WERI-Rb-1 (cell line): ENCODE measurements at regions not wholly inside any gene's neighbourhood (a gene's known extent, or its start where the extent isn't known, plus 50 kb on each side); places are given as distances from the start of the nearest gene placed in this dataset.
"Not testable (repeated sequence)": the region's sequence is repeated elsewhere in the genome, so short reads cannot be mapped to it uniquely, and the experiment has no call there.

Experiments used
- DNase-seq: peaks from one replicate; pipeline ENCODE4 v3.0.0-alpha.2; 2020
- H3K27ac ChIP-seq: fragments of 250-450 bp; sonication (Bioruptor Pico); 2 replicates; pipeline ENCODE4 v1.5.1; 2020; ENCODE audit warnings: mild to moderate bottlenecking, moderate library complexity
- H3K27me3 ChIP-seq: fragments of 250-450 bp; sonication (Bioruptor Pico); 2 replicates; pipeline ENCODE4 v1.5.1; 2021; ENCODE audit warnings: mild to moderate bottlenecking, low read depth, moderate library complexity; ENCODE audit not compliant: insufficient read depth, severe bottlenecking
- H3K36me3 ChIP-seq: fragments of 250-450 bp; sonication (Bioruptor Pico); 2 replicates; pipeline ENCODE4 v1.5.1; 2020; ENCODE audit warnings: mild to moderate bottlenecking, moderate library complexity
- H3K4me3 ChIP-seq: 2 replicates; pipeline ENCODE4 v1.5.1; 2011; ENCODE audit warnings: low read depth, mild to moderate bottlenecking, control low read depth, low read length
- H3K9me3 ChIP-seq: fragments of 250-450 bp; sonication (Bioruptor Pico); 2 replicates; pipeline ENCODE4 v1.5.1; 2021; ENCODE audit warnings: mild to moderate bottlenecking, moderate library complexity; ENCODE audit not compliant: severe bottlenecking
- TF ChIP-seq, protein P1 (sequence below): IDR thresholded peaks from 2 replicates; pipeline ENCODE4 v1.5.1; 2011; ENCODE audit warnings: low read depth, mild to moderate bottlenecking, control low read depth, inconsistent platforms, low read length

GRCh38 chr7:142520885-142521284 lies 228.4 kb upstream of the PRSS1 start:
- not testable (repeated sequence) for H3K36me3 ChIP-seq, H3K9me3 ChIP-seq, H3K4me3 ChIP-seq, H3K27ac ChIP-seq, H3K27me3 ChIP-seq
- DNase-seq: peak; percentile 32
- TF ChIP-seq, protein P1, sequence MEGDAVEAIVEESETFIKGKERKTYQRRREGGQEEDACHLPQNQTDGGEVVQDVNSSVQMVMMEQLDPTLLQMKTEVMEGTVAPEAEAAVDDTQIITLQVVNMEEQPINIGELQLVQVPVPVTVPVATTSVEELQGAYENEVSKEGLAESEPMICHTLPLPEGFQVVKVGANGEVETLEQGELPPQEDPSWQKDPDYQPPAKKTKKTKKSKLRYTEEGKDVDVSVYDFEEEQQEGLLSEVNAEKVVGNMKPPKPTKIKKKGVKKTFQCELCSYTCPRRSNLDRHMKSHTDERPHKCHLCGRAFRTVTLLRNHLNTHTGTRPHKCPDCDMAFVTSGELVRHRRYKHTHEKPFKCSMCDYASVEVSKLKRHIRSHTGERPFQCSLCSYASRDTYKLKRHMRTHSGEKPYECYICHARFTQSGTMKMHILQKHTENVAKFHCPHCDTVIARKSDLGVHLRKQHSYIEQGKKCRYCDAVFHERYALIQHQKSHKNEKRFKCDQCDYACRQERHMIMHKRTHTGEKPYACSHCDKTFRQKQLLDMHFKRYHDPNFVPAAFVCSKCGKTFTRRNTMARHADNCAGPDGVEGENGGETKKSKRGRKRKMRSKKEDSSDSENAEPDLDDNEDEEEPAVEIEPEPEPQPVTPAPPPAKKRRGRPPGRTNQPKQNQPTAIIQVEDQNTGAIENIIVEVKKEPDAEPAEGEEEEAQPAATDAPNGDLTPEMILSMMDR: peak; percentile 58

DNA sequence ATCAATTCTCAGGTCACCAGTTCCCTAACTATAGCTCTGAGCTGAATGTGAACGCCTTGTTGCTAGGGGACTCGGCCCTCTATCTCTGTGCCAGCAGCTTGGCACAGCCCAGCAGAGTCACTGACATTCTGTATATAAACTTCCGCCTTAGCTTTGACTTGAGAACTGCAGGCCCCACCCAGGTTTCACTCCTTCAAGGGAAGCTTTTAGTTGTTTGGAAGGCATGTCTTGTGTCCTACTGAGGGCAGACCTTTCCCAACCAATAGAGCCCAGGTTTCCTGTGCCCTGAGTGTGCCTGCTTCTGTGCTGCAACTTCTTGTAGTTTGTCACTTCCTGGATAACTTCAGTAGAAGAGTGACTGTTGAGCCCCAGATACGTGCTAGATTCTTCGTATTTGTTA lies 228.8 kb upstream of the PRSS1 start:
- H3K27ac ChIP-seq: peak overlapping the region; percentile 52
- not testable (repeated sequence) for H3K36me3 ChIP-seq, DNase-seq, H3K9me3 ChIP-seq, H3K4me3 ChIP-seq, H3K27me3 ChIP-seq

DNA sequence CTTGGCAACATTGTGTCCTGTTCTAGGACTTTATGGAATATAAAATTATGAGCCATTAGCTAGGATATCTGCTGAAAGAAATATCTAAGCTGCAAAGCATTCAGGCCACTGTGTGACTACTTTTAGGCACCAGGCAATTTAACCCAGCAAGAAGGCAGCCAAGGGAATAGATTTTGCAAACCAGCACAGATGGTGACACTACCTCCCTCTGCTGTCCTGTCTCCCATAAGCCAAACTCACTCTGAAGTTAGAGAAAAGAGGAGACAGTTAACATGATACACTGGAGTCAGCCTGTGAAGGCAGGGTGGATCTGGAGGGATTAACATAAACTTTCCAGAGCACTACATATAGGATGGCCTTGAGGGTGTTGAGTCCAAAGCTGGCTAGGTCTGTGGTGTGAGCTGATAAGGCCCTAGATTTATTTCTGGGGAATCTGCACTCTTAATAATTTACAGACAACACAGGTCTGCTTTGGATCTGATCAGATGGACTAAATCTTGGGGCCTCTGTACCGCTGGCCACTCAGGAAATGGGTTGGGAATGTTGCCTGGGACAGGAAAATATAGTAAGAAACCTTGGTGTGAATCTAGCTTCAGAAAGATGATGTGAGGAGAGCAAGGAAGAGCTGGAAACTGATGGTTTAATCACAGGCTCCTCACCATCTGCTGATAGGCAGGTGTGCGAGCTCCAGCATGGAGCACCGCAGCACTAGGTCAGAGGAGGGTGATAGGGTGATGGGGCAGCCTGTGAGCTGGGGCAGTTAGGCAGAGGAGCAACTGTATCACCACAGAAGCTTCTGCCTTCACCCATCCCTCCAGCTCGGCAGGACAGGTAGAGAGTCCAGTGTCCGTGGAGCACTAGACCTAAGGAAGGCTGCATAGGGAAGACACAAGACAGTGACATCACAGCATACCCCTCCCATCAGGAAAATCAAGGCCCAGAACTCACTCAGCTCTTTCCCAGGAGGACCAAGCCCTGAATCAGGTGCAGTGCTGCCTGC lies 229.9 kb upstream of the PRSS1 start:
- TF ChIP-seq, protein P1: peak; percentile 32; the same call in 1 of the 2 replicates
- peak; percentile 56 for DNase-seq

GRCh38 chr7:142516038-142516501 lies 233.2 kb upstream of the PRSS1 start:
- Histone ChIP-seq H3K27ac (no peak overlapping the region), H3K4me3 (no peak overlapping the region), H3K27me3 (no peaks in the 10 kb centered on the region), H3K9me3 (no peaks in the 10 kb centered on the region), H3K36me3 (no peaks in the 10 kb centered on the region)
- TF ChIP-seq, protein P1: peak; percentile 60
- peak; percentile 53 for DNase-seq

More for the DNA sequence above, 229.9 kb upstream of the PRSS1 start:
- Histone ChIP-seq H3K4me3 (no peak overlapping the region), H3K9me3 (no peaks in the 10 kb centered on the region), H3K27ac (peak overlapping the region; percentile 52), H3K27me3 (no peaks in the 10 kb centered on the region), H3K36me3 (no peaks in the 10 kb centered on the region)

DNA sequence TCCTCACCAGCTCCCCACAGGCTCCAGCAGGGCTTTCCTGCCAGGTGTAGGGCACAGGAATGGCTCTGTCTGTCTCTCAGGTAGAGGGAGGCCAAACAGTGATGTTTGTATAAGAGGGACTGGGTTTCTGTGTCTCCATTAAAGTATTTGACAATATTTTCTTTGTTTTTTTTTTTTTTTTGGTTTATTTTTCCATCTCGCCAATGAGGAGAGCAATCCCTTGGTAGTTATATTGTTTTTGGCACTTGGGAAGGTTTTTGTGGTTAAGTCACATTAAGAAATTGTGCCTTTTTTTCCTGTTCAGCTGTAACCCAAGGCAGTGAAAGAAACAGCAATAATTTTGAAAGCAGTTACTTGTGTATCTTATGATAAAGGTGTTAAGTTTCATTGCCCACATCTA lies 234.6 kb upstream of the PRSS1 start:
- H3K36me3 ChIP-seq, H3K27me3 ChIP-seq, H3K9me3 ChIP-seq, H3K4me3 ChIP-seq, H3K27ac ChIP-seq, DNase-seq: not testable (repeated sequence)

GRCh38 chr7:142513178-142513955 lies 235.9 kb upstream of the PRSS1 start:
- TF ChIP-seq, protein P1: no peak
- no peak overlapping the region for H3K27ac ChIP-seq
- no peaks in the 10 kb centered on the region for H3K9me3 ChIP-seq
- no peak overlapping the region for H3K4me3 ChIP-seq
- no peak for DNase-seq
- H3K27me3 ChIP-seq: no peaks in the 10 kb centered on the region
- no peaks in the 10 kb centered on the region for H3K36me3 ChIP-seq
